Activated naive CD8-positive, alpha-beta T cell treated with anti-CD3 and anti-CD28 coated beads, Interleukin-2, amount 50 U/mL, for 16 hours (primary cell): ENCODE measurements at regions not wholly inside any gene's neighbourhood (a gene's known extent, or its start where the extent isn't known, plus 50 kb on each side); places are given as distances from the start of the nearest gene placed in this dataset.

Experiments used
- DNase-seq: peaks from one replicate; pipeline ENCODE4 v3.0.0-alpha.2; 2020; ENCODE audit warnings: low read depth, low spot score

DNA sequence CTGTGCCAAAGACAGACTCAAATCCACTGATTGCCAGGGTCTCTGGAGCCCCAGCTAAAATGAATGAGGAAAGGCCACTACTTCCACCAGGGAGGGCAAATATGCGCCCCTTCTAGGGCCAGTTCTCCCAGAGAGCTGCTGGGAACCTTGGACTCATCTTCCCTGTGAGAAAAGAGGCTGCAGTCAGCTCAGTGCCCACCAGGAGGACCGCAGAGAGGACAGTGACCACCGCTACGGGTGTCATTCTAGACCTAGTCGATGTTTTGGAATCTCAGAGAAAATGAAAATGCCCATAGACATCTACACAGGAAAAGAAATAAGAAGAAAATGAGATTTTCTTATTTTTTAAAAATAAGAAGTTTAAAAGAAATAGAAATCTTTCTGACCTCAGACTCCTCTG, 235.1 kb downstream of the UQCRFS1 start:
- DNase-seq: no peak

- DNase-seq: no peak
Measured at GRCh38 chr19:28972058-28972852, 240.7 kb downstream of the UQCRFS1 start.

- no peak for DNase-seq
Measured at GRCh38 chr19:28971513-28971912, 241.4 kb downstream of the UQCRFS1 start.

GRCh38 chr19:28971049-28971448, 241.9 kb downstream of the UQCRFS1 start:
- DNase-seq: no peak

GRCh38 chr19:28968721-28969120, 244.2 kb downstream of the UQCRFS1 start:
- no peak for DNase-seq

DNA sequence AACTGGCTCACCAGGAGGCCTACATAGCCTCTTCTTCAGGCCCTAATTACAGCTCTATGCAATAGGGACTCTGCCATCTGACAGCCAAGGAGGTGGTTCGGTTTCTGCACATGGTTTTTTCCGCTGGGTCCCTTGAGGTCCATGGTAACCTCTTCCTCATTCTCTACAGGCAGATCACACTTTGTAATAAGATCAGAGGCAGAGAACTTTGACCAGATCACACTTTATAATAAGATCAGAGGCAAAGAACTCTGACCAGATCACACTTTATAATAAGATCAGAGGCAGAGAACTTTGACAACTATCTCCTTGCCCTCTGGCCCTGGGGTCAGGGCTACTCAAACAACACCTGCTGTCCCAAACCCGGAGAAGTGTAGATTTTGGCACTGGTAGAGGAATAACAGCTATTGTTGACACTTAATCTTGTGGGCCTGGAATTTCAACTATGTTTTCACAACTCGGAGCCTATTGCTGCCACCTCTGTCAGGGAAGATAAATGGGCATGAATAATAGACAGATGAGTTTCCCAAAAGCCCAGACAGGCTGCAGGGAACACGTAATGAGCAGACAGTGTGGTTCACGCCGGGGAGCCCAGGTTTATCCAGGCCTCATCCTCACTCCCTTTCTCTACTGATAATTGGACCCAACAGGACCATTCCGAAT, 246.1 kb downstream of the UQCRFS1 start:
- DNase-seq: no peak

DNA sequence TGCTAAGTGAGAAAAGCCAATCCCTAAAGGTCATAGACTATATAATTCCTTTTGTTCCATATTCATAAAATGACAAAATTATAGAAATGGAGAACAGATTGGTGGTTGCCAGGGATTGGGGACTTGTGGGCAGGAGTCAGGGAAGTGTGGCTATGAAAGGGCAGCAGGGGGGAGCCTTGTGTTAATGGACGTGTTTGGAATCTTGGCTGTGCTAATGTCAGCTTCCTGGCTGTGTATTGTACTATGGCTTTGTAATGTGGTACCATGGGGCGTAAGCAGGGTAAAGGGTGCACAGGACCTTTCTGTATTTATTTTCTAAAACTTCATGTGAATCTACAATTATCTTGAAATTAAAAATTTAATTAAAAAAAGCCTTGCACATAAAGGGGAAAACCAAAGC, 248.5 kb downstream of the UQCRFS1 start:
- no peak for DNase-seq

DNA sequence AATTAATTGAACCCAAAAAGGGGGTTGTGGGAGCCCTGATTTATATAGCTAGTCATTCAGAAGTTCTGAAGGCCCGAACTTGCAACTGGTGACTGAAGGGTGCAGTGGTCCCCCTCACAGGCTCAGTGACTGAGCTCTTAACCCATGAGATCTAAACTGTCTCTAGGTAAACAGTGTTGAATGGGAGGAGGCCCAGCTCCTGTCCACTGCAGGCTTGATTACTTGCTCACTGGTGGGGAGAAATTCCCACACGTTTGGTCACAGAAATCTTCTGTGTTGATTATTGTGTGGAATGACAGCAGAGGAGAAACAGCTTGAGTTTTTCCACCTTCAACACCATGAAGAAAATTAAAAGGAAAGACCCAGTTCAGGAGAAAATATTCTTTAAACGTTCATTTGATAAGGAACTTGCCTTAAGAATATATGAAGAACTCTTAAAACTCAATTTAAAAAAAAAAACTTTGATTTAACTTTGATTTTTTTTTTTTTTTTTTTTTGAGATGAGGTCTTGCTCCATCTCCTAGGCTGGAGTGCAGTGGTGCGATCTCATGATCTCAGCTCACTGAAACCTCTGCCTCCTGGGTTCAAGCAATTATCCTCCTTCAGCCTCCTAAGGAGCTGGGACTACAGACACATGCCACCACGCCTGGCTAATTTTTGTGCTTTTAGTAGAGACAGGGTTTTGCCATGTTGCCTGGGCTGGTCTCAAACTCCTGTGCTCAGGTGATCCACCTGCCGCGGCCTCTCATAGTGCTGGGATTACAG, 249.3 kb downstream of the UQCRFS1 start:
- DNase-seq: no peak

GRCh38 chr19:28961772-28962500, 251.0 kb downstream of the UQCRFS1 start:
- DNase-seq: no peak

DNA sequence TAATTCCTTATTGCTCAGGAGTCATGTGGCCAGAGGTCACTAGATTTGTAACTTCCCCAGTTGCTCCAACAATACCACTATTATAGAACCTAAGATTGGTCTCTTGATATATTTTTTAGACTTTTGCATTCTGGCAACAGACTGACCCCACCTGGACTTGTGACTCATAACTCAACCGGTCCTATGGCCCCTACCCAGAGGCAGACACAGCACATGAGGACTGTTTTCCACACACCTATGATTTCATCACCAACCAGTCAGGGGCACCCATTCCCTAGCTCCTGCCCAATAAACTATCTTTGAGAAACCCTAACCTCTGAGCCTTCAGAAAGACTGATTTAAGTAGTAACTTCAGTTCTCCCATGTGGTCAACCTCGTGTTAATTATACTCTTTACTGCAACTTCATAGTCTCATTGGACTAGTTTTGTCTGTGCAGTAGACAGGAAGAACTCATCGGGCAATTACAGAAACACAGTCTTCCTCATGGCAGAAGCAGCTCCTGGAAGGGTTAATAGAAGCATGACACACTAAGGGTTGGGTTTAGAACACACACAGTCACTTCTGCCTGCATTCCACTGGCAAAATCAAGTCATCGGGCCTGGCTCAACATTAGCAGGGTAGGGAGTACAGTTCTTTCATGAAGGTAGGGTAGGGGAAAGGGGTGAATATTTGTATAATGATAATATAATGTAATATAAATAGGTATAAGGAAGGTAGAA, 251.8 kb downstream of the UQCRFS1 start:
- no peak for DNase-seq

DNA sequence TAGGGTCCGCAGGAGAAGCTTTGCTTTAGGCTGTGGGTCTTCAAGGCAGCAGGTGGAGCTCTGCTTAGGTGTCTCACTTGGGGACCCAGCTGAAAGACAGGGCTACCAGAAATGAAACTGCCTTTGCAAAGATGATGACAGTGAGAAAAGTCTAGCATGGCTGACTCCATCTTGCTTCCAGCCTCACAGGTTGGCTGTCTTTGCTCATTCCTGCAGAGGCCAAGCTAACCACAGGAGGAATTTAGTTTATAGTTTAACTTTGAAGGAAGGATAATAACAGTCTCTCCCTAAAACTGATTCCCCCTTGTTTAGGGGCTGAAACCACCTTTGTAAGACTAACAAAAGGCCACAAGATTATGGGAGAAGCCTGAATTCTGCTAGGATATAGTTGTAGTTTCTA, 252.4 kb downstream of the UQCRFS1 start:
- no peak for DNase-seq

DNA sequence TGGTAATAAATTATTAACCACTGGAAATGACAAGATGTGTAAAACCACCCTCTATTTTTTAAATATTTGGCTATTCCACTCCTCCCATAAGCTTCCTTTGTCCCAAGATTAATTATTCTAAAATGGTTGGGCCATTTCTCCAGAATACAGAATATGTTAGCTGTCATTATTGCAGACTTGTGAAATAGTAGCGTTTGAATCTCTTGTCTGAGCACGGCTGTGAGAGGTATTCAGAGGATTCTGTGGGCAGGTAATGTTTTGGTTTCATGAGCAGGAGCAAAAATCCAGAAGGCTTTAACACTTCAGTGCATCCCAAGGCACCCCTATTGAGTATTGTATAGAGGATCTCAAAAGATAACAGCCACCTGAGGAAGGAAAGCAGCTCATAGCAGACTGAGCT, 256.0 kb downstream of the UQCRFS1 start:
- no peak for DNase-seq

- DNase-seq: no peak
Measured at GRCh38 chr19:28956421-28956820, 256.5 kb downstream of the UQCRFS1 start.

GRCh38 chr19:28949535-28949934, 263.4 kb downstream of the UQCRFS1 start:
- DNase-seq: no peak

DNA sequence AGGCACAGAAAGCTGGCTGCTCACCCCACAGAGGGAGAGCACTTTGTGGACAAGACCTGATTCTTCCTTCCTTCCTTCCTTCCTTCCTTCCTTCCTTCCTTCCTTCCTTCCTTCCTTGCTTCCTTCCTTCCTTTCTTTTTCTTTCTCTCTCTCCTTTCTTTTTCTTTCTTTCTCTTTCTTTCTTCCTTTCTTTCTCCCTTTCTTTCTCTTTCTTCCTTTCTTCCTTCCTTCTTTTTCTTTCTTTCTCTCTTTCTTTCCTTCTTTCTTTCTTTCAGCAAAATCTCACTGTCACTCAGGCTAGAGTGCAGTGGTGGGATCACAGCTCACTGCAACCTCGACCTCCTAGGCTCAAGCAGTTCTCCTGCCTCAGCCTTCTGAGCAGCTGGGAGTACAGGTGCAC, 263.9 kb downstream of the UQCRFS1 start:
- DNase-seq: no peak

- no peak for DNase-seq
Measured at GRCh38 chr19:28948566-28948965, 264.4 kb downstream of the UQCRFS1 start.

- DNase-seq: no peak
Measured at GRCh38 chr19:28948026-28948425, 264.9 kb downstream of the UQCRFS1 start.

DNA sequence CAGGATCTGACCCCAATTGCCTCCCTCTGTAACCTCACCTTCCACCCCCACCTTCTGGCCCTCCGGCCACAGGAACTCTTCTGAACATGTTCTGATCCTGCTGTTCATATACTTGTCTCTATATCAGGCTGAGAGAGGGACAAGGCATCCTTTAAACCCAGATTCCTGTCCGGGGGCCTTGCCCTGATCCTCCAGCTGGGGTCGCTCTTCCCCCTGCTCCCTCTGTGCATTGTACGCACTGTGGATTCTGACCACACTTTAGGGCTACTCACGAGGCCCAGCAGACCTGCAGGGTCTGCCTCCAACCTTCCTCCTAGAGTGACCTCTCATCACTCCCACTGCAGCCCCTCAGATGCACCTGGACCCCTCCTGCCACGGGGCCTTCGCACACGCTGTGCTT, 269.3 kb downstream of the UQCRFS1 start:
- DNase-seq: no peak

DNA sequence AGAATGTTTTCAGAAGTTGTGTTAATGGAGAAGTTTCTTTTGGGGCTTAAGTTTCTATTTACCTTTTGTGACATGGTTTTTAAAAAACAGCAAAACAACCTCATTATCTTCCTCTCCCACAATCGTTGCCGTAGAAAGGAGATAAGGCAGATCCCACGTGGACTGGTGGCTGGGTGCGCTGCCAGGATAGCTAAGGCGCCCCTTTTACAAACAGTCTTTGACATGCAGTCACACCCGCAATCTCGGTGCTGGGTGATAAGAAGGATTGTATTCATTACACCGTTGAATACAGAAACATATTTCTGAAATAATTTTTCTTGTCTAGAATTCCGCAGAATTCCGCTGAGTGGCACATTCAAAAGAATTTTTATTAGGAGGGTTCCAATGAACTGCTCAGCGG, 271.1 kb downstream of the UQCRFS1 start:
- DNase-seq: no peak

DNA sequence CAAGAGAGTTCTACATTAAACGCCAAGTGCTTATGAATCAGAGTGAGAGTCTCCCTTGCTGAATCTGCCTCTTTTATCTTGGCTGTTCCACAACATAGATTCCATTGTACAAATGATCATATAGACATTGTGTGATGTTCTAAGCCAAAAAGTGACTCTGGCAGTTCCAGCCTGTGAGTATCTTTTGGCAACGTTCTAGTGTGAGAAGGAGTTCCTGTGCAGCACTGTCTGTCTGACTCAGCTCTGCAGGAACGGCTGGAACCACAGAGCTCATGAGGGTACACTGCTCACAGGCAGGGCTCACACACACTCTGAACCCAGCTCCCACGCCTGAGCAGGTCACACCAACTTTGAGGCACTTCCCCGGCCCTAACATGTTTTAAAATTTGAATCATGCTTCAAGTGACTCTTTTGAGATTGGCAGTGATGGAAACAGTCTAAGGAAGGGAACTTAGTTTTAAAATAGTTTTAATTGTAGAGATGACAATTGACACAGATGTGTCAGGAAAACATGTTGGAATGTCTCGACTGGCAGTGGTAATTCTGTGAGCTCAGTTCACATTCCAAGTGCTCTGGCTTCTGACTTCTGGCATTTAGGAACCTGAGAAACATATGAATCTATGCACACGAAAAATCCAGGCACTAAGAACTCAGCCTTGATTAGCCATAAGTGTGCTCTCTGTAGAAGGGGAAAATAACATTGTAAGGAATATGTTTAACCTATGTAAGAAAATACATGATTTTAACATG, 272.0 kb downstream of the UQCRFS1 start:
- no peak for DNase-seq

DNA sequence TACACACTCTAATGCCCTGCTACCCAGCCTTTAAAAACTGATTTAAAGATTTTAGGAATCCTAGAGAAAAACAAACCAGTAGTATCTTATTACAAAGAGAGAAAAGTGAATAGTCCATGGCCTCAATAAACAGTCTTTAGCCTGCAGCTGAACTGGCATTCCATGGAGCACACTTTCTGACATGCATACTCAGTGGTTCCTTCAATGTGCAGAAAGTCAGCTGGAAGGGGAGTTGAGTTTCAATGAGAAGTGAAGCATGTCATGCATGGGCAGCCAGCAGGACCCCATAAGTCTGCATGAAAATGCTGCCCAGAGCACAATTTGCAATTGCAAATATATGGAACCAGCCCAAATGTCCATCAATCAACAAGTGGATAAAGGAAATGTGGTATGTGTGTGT, 273.7 kb downstream of the UQCRFS1 start:
- DNase-seq: no peak
